HG03460 (cell line): ENCODE measurements at regions not wholly inside any gene's neighbourhood (a gene's known extent, or its start where the extent isn't known, plus 50 kb on each side); places are given as distances from the start of the nearest gene placed in this dataset.
"Not testable (repeated sequence)": the region's sequence is repeated elsewhere in the genome, so short reads cannot be mapped to it uniquely, and the experiment has no call there.

Source experiments
- ATAC-seq: cut with Tn5 transposase; IDR thresholded peaks from one replicate; pipeline ENCODE4 v1.9.1; 2021; ENCODE audit not compliant: unreplicated experiment

GRCh38 chr4:158958489-158959270 lies 144.2 kb upstream of the RAPGEF2 start:
- no peak for ATAC-seq

GRCh38 chr4:158962393-158962792 lies 140.5 kb upstream of the RAPGEF2 start:
- ATAC-seq, result no peak

- not testable (repeated sequence) for ATAC-seq
Observed at GRCh38 chr4:158963282-158963681, 139.6 kb upstream of the RAPGEF2 start.

GRCh38 chr4:158964114-158964727 lies 138.7 kb upstream of the RAPGEF2 start:
- no peak for ATAC-seq

GRCh38 chr4:158964728-158965124 lies 138.2 kb upstream of the RAPGEF2 start:
- ATAC-seq, result no peak

- ATAC-seq, result no peak
Observed at GRCh38 chr4:158965226-158965625, 137.7 kb upstream of the RAPGEF2 start.

GRCh38 chr4:158966091-158966490 lies 136.8 kb upstream of the RAPGEF2 start:
- ATAC-seq, result no peak

- ATAC-seq, result no peak
Observed at GRCh38 chr4:158968961-158969360, 133.9 kb upstream of the RAPGEF2 start.

GRCh38 chr4:158970812-158971211 lies 132.1 kb upstream of the RAPGEF2 start:
- no peak for ATAC-seq

GRCh38 chr4:158974438-158974837 lies 128.4 kb upstream of the RAPGEF2 start:
- not testable (repeated sequence) for ATAC-seq

- ATAC-seq, result not testable (repeated sequence)
Observed at GRCh38 chr4:158980711-158981110, 122.2 kb upstream of the RAPGEF2 start.

GRCh38 chr4:158991534-158992155 lies 111.2 kb upstream of the RAPGEF2 start:
- no peak for ATAC-seq

GRCh38 chr4:158993891-158994290 lies 109.0 kb upstream of the RAPGEF2 start:
- ATAC-seq, result no peak

- no peak for ATAC-seq
Observed at GRCh38 chr4:158995040-158995439, 107.8 kb upstream of the RAPGEF2 start.

- no peak for ATAC-seq
Observed at GRCh38 chr4:158995965-158996364, 106.9 kb upstream of the RAPGEF2 start.

GRCh38 chr4:158996669-158997074 lies 106.2 kb upstream of the RAPGEF2 start:
- ATAC-seq, result no peak

GRCh38 chr4:158997660-158998349 lies 105.1 kb upstream of the RAPGEF2 start:
- no peak for ATAC-seq

GRCh38 chr4:158998624-158999023 lies 104.3 kb upstream of the RAPGEF2 start:
- ATAC-seq, result no peak

GRCh38 chr4:158999166-158999682 lies 103.7 kb upstream of the RAPGEF2 start:
- ATAC-seq, result no peak

GRCh38 chr4:158999849-159000248 lies 103.0 kb upstream of the RAPGEF2 start:
- no peak for ATAC-seq

- ATAC-seq, result no peak
Observed at GRCh38 chr4:159002950-159003349, 99.9 kb upstream of the RAPGEF2 start.
